ENCODE measurements at regions not wholly inside any gene's neighbourhood (a gene's known extent, or its start where the extent isn't known, plus 50 kb on each side); places are given as distances from the start of the nearest gene placed in this dataset.

GRCh38 chrY:13167698-13168097, 263.0 kb downstream of the DDX3Y start:
- no peak for DNase-seq (ENCODE audit: low read depth in 3 of 3)

- DNase-seq (ENCODE audit: low read depth in 3 of 3): no peak
Measured at GRCh38 chrY:13168257-13168656, 263.6 kb downstream of the DDX3Y start.

All from stimulated activated CD4-positive, alpha-beta T cell treated with anti-CD3 and anti-CD28 coated beads, TNF-alpha, amount 100 ng/mL, for 24 hours (primary cell).